PC-9 (cell line): ENCODE measurements at regions not wholly inside any gene's neighbourhood (a gene's known extent, or its start where the extent isn't known, plus 50 kb on each side); places are given as distances from the start of the nearest gene placed in this dataset.

ENCODE experiments used
- BruUV-seq: library from RNA; stranded (reverse); fragments of 400-500 nt; replicated peaks from 2 replicates; lab custom pipeline; 2021; lab: Mats Ljungman, UMichigan
- CTCF ChIA-PET: fragments of 300-600 bp; sonication (Branson Sonifier 250); formaldehyde crosslinking; loops from one replicate; lab custom pipeline; 2022; ENCODE audit warnings: antibody characterized with exemption; lab: Charles Lee
- POLR2A ChIA-PET: fragments of 300-600 bp; sonication (Branson Sonifier 250); formaldehyde crosslinking; loops from one replicate; lab custom pipeline; 2022; ENCODE audit warnings: antibody characterized with exemption; ENCODE audit not compliant: unreplicated experiment; lab: Charles Lee
- DNase-seq, 2 experiments: peaks; one replicate each; pipeline versions ENCODE4 v3.0.0 to v3.0.0-alpha.2; 2015 to 2022; ENCODE audit warnings: mixed read lengths in 1 of 2
- H2AFZ ChIP-seq: fragments of 200-600 bp; sonication (generic); 2 replicates; pipeline ENCODE4 v1.8.1; 2017; ENCODE audit warnings: antibody characterized with exemption
- H3F3A ChIP-seq: fragments of 200-600 bp; sonication (generic); 2 replicates; pipeline ENCODE4 v1.8.1; 2017; ENCODE audit warnings: antibody characterized with exemption, mild to moderate bottlenecking, low read depth; ENCODE audit not compliant: insufficient read depth
- H3K27ac ChIP-seq: fragments of 200-600 bp; sonication (generic); 2 replicates; pipeline ENCODE4 v1.6.1; 2016; ENCODE audit warnings: mixed run types
- H3K27me3 ChIP-seq: fragments of 200-600 bp; sonication (generic); 2 replicates; pipeline ENCODE4 v1.6.1; 2016; ENCODE audit warnings: low read depth, mixed run types; ENCODE audit not compliant: insufficient read depth
- H3K36me3 ChIP-seq: fragments of 200-600 bp; sonication (generic); 2 replicates; pipeline ENCODE4 v1.6.1; 2016; ENCODE audit warnings: low read depth, mixed run types
- H3K4me1 ChIP-seq: fragments of 200-600 bp; sonication (generic); replicated peaks from 2 replicates; pipeline ENCODE4 v1.6.1; 2016; ENCODE audit warnings: mixed run types; ENCODE audit not compliant: insufficient read depth
- H3K4me2 ChIP-seq: fragments of 200-600 bp; sonication (generic); 2 replicates; pipeline ENCODE4 v1.6.1; 2017; ENCODE audit warnings: mixed run types
- H3K4me3 ChIP-seq: fragments of 200-600 bp; sonication (generic); 2 replicates; pipeline ENCODE4 v1.6.1; 2016; ENCODE audit warnings: mixed run types
- H3K79me2 ChIP-seq: fragments of 200-600 bp; sonication (generic); 2 replicates; pipeline ENCODE4 v1.6.1; 2017; ENCODE audit warnings: low read depth, mixed run types
- H3K9me2 ChIP-seq: fragments of 200-600 bp; sonication (generic); 2 replicates; pipeline ENCODE4 v1.8.1; 2017; ENCODE audit warnings: mild to moderate bottlenecking; ENCODE audit not compliant: insufficient read depth
- H3K9me3 ChIP-seq: fragments of 200-600 bp; sonication (generic); 2 replicates; pipeline ENCODE4 v1.8.1; 2016; ENCODE audit warnings: low read depth; ENCODE audit not compliant: insufficient read depth
- H4K20me1 ChIP-seq: fragments of 200-600 bp; sonication (generic); 2 replicates; pipeline ENCODE4 v1.8.1; 2017; ENCODE audit not compliant: insufficient read depth
- EZH2 ChIP-seq: fragments of 200-600 bp; sonication (generic); IDR thresholded peaks from 2 replicates; pipeline ENCODE4 v1.8.0; 2017; ENCODE audit warnings: antibody characterized with exemption, low read depth
- intact Hi-C: fragments of 100-400 bp; cut with micrococcal nuclease; formaldehyde crosslinking; loops from one replicate; pipeline ENCODE4 v1.10.0; 2022; ENCODE audit not compliant: unreplicated experiment
- TF ChIP-seq, protein P1 (sequence below): fragments of 200-600 bp; sonication (generic); conservative IDR thresholded peaks from 2 replicates; pipeline ENCODE4 v1.6.1; 2017; ENCODE audit warnings: mixed run types, antibody characterized with exemption, mild to moderate bottlenecking, moderate library complexity

- Histone ChIP-seq H3K27me3 (no peaks in the 10 kb centered on the region), H3K79me2 (no peaks in the 10 kb centered on the region), H3K9me3 (no peaks in the 10 kb centered on the region), H3K4me2 (no peak overlapping the region), H3K4me1 (no peaks in the 10 kb centered on the region), H3K36me3 (no peaks in the 10 kb centered on the region), H3K4me3 (no peak overlapping the region), H3F3A (no peaks in the 10 kb centered on the region), H2AFZ (no peak overlapping the region), H4K20me1 (no peaks in the 10 kb centered on the region), H3K27ac (no peak overlapping the region), H3K9me2 (no peaks in the 10 kb centered on the region)
- ChIA-PET CTCF (no interaction called here), POLR2A (no interaction called here)
- BruUV-seq, result no TSS peak
- intact Hi-C loops, result loop anchor here (10.0 kb wide), 1 partner anchor 120 kb away; no protein-coding TSS in a partner anchor
- TF ChIP-seq, protein P1, sequence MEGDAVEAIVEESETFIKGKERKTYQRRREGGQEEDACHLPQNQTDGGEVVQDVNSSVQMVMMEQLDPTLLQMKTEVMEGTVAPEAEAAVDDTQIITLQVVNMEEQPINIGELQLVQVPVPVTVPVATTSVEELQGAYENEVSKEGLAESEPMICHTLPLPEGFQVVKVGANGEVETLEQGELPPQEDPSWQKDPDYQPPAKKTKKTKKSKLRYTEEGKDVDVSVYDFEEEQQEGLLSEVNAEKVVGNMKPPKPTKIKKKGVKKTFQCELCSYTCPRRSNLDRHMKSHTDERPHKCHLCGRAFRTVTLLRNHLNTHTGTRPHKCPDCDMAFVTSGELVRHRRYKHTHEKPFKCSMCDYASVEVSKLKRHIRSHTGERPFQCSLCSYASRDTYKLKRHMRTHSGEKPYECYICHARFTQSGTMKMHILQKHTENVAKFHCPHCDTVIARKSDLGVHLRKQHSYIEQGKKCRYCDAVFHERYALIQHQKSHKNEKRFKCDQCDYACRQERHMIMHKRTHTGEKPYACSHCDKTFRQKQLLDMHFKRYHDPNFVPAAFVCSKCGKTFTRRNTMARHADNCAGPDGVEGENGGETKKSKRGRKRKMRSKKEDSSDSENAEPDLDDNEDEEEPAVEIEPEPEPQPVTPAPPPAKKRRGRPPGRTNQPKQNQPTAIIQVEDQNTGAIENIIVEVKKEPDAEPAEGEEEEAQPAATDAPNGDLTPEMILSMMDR, result no peak
- TF ChIP-seq EZH2, result no peak
- no peak for DNase-seq
Measured at GRCh38 chr22:25354456-25354855, 135.0 kb downstream of the CRYBB2 start.

DNA sequence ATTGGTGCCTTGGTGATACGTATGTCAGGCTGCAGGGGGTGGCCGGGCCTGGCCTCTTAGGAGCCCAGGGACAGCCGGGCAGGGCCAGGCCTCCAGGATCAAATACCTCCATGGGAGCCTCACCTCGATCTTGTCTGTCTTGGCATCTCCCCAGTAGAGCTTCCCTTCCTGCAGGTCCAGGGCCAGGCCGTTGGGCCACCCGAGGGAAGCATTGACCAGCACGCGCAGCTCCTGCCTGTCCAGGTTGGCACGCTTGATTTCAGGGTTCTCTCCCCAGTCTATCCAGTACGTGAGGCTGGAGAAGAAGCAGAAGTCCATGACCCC lies 137.7 kb downstream of the CRYBB2 start:
- Histone ChIP-seq H3K27me3 (no peaks in the 10 kb centered on the region), H3K9me2 (no peaks in the 10 kb centered on the region), H3K4me2 (no peak overlapping the region), H2AFZ (no peak overlapping the region), H3K36me3 (no peaks in the 10 kb centered on the region), H3K9me3 (no peaks in the 10 kb centered on the region), H3K27ac (no peak overlapping the region), H3F3A (no peaks in the 10 kb centered on the region), H3K79me2 (no peaks in the 10 kb centered on the region), H4K20me1 (peaks cover 6% of the 10 kb centered on the region; the same call in 1 of the 2 replicates), H3K4me3 (no peak overlapping the region), H3K4me1 (no peaks in the 10 kb centered on the region)
- no peak for DNase-seq
- POLR2A ChIA-PET, result no interaction called here
- no TSS peak for BruUV-seq
- TF ChIP-seq, protein P1, result no peak
- TF ChIP-seq EZH2, result no peak
- intact Hi-C loops, result loop anchor here (10.0 kb wide), 1 partner anchor 122 kb away; no protein-coding TSS in a partner anchor
- CTCF ChIA-PET, result no interaction called here

- H3K4me2 ChIP-seq, result no peak overlapping the region
- H3F3A ChIP-seq, result no peaks in the 10 kb centered on the region
- no peaks in the 10 kb centered on the region for H3K9me3 ChIP-seq
- no TSS peak for BruUV-seq
- peaks cover 13% of the 10 kb centered on the region; the same call in 1 of the 2 replicates for H4K20me1 ChIP-seq
- ChIA-PET CTCF (no interaction called here), POLR2A (no interaction called here)
- H3K4me3 ChIP-seq, result no peak overlapping the region
- TF ChIP-seq, protein P1, result no peak
- TF ChIP-seq EZH2, result no peak
- H3K4me1 ChIP-seq, result no peaks in the 10 kb centered on the region
- H3K36me3 ChIP-seq, result no peaks in the 10 kb centered on the region
- no peak overlapping the region for H2AFZ ChIP-seq
- no peaks in the 10 kb centered on the region for H3K79me2 ChIP-seq
- DNase-seq, result no peak
- H3K9me2 ChIP-seq, result no peaks in the 10 kb centered on the region
- no peak overlapping the region for H3K27ac ChIP-seq
- intact Hi-C loops, result loop anchor here (10.0 kb wide), 1 partner anchor 123 kb away; no protein-coding TSS in a partner anchor
- H3K27me3 ChIP-seq, result no peaks in the 10 kb centered on the region
Measured at GRCh38 chr22:25357606-25358420, 138.4 kb downstream of the CRYBB2 start.
